Stromal cell of bone marrow (primary cell): ENCODE measurements at regions not wholly inside any gene's neighbourhood (a gene's known extent, or its start where the extent isn't known, plus 50 kb on each side); places are given as distances from the start of the nearest gene placed in this dataset.
"Not testable (repeated sequence)": the region's sequence is repeated elsewhere in the genome, so short reads cannot be mapped to it uniquely, and the experiment has no call there.

Experiments
- DNase-seq: peaks from one replicate; pipeline ENCODE4 v3.0.0-alpha.2; 2012; ENCODE audit warnings: low read depth

- DNase-seq, result no peak
Observed at GRCh38 chr13:99700468-99700867, 199.2 kb downstream of the TM9SF2 start.

DNA sequence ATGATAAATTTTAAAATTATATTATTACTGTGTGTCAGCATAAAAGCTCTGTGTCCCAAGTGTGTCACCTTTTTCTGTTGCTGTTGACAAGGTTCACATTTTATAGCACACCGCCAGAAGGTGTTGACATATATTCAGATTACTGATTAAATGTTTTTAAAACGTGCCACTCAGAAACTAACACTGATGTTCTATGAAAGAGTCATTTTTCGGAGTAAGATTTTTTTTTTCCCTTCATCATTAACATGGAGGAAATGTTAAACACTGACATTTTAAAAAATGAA, 197.5 kb downstream of the TM9SF2 start:
- no peak for DNase-seq

GRCh38 chr13:99698010-99698815, 196.9 kb downstream of the TM9SF2 start:
- no peak for DNase-seq

- DNase-seq, result no peak
Observed at GRCh38 chr13:99695857-99696256, 194.6 kb downstream of the TM9SF2 start.

- no peak for DNase-seq
Observed at GRCh38 chr13:99693852-99694611, 192.8 kb downstream of the TM9SF2 start.

- no peak for DNase-seq
Observed at GRCh38 chr13:99693351-99693750, 192.1 kb downstream of the TM9SF2 start.

DNA sequence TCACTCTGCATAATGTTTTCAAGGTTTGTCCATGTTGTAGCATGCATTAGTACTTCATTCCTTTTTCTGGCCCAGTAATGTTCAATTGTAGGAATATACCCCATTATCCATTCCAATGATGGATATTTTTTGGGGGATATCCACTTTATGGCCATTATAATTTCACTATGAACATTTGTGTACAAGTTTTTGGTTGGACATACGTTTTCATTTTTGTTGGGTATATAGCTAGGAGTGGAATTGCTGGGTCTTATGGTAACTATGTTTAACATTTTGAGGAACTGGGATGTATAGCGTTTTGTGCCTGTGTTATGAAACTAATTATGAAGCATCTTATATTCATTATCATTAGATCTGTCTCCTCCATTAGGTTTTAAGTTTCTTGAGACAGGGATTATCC, 191.6 kb downstream of the TM9SF2 start:
- no peak for DNase-seq

DNA sequence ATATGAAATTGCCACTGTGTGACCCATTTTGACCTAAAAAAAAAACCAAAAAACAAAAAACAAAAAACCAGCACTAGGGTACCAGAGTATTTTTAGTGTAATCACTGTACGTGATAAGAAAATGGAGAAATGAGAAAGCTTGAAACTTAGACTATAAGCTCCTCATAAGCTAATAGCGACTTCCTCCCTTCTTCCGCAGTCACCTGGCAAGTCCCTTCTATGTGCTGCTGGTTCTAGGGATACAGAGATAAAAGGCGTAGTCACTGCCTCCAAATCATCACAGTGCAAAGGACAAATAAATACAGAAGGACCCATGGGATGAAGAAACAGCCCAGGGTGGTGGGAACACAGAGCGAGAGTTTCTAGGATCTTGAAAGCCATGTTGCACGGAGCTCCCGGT, 190.3 kb downstream of the TM9SF2 start:
- no peak for DNase-seq

GRCh38 chr13:99690426-99691174, 189.3 kb downstream of the TM9SF2 start:
- no peak for DNase-seq

- no peak for DNase-seq
Observed at GRCh38 chr13:99689955-99690354, 188.7 kb downstream of the TM9SF2 start.

DNA sequence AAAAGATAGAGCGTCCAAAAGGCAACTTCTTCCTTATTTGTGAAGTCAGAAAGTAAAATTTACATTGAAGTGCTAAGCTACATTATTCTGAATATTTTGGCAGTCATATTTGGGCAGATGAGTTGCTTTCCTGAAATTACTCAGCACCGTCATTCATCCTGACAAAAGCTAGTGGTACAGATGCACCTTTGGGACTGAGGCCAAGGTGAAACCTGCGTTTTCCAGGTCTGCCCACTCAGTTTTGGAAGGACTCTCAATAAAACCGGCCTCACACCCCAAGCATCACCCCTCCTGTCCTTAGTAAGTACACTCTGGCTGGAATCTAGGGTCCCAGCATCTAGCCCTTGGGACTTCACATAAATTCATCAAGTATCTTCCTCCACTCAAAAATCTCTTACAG, 187.5 kb downstream of the TM9SF2 start:
- DNase-seq, result no peak

- no peak for DNase-seq
Observed at GRCh38 chr13:99687723-99688397, 186.6 kb downstream of the TM9SF2 start.

- DNase-seq, result no peak
Observed at GRCh38 chr13:99686944-99687411, 185.7 kb downstream of the TM9SF2 start.

- no peak for DNase-seq
Observed at GRCh38 chr13:99686157-99686572, 184.9 kb downstream of the TM9SF2 start.

- no peak for DNase-seq
Observed at GRCh38 chr13:99681695-99682094, 180.4 kb downstream of the TM9SF2 start.

DNA sequence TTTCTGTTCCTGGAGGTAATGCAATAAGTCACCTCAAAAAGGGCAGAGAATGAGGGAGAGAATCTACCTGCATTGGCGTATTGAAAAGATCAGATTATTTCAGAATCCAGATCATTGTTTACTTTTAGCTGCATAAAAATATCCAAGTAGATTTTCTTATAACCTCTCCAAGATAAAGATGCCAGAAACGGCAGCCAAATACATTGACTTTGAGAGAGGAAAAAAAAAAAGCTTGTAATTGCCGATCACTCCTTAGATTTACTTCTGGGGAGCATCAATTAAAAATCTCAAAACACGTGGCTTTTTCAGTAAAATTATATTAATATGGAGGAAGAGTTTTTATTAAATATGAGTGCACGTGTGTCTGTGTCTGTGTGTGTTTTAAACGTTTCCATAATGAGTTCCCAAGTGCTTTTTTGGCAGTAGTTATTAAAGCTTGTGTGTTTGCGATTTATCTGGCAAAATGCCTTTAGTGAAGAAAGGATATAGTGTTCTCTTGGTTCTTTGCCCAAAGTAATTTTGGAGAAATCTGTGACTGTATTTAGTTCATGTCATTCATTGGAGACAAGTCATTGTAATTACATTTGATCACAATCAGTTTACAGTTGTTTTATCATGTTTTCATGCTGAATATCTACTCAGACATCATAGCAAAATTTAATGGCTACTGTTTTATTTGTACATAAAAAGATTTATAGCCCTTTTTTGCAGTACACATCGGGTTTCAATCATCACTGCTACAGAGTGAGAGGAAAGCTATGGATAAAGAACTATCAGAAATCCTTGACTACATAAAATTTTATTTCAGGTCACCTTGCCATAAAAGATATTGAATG, 176.1 kb downstream of the TM9SF2 start:
- DNase-seq, result no peak

GRCh38 chr13:99671746-99672145, 170.5 kb downstream of the TM9SF2 start:
- DNase-seq, result no peak

GRCh38 chr13:99669096-99669495, 167.8 kb downstream of the TM9SF2 start:
- not testable (repeated sequence) for DNase-seq

- no peak for DNase-seq
Observed at GRCh38 chr13:99666146-99666805, 165.0 kb downstream of the TM9SF2 start.

DNA sequence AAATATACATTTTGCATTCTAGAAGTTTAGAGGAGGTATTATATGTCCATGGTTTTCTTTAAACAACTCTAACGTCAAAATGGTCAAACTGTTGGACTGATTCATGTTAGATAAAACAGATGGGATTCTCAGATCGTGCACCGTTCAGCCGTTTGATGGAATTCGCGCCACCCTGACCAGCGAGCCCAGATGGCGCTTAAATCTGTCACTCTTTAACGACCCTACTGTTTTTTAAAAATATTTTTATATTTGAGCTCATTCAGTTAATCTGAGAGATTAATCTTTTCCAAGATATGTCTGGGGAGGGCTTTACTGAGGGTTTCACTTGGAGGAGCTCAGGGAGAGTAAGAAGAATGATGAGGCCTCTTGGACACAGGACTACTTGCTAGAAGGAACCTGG, 164.4 kb downstream of the TM9SF2 start:
- DNase-seq, result no peak

DNA sequence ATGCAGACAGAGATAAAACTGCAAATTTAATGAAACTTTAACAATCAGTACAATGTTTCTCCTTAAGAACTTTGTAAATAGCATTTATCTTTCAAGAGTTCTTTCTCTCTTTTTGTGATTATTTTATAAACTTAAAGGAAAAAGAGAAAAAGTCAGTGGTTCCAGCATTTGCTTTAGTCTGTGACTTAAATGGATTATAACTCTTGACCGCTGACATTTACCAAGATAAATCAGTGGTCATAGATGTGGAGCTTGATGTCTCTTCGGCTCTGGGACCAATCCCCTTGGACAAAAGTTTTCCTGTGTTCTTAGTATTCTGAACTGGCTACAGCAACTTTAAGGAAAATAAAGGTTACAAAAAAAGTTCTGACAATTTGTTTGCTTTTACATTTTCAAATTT, 162.6 kb downstream of the TM9SF2 start:
- no peak for DNase-seq
